ENCODE measurements at regions not wholly inside any gene's neighbourhood (a gene's known extent, or its start where the extent isn't known, plus 50 kb on each side); places are given as distances from the start of the nearest gene placed in this dataset.

- TF ChIP-seq ZNF462 (CRISPR knock-in tag; IDR thresholded peaks at IDR 0.05) = no peak
- no peak for TF ChIP-seq ETS1 (IDR thresholded peaks at IDR 0.05)
- TF ChIP-seq STAT1 (IDR thresholded peaks at IDR 0.05; ENCODE audit: unreplicated experiment) = no peak
Measured at GRCh38 chr5:117182104-117182503, 607.5 kb upstream of the SEMA6A start (continued).

- Histone ChIP-seq H3K4me2 (no peak overlapping the region), H2AFZ (no peak overlapping the region)
- no peak overlapping the region for H3K27ac Mint-ChIP-seq
- TF ChIP-seq POLR2AphosphoS5 (IDR thresholded peaks at IDR 0.05; ENCODE audit: low read depth) (no peak), EZH2 (IDR thresholded peaks at IDR 0.05; ENCODE audit: low read depth, unreplicated experiment) (no peak), NANOG (IDR thresholded peaks at IDR 0.05; ENCODE audit: borderline replicate concordance) (no peak), CTCF (conservative IDR thresholded peaks at IDR 0.05; ENCODE audit: low read depth in 2 of 2) (no peak), ZNF462 (CRISPR knock-in tag; IDR thresholded peaks at IDR 0.05) (no peak)
Measured at GRCh38 chr5:117177302-117177701, 602.7 kb upstream of the SEMA6A start.

More at GRCh38 chr5:117177302-117177701, 602.7 kb upstream of the SEMA6A start:
- H3K9me2 ChIP-seq (ENCODE audit: insufficient read depth) = no peaks in the 10 kb centered on the region
- no peaks in the 10 kb centered on the region for H4K20me1 ChIP-seq (replicated peaks; ENCODE audit: insufficient read depth)
- no peaks in the 10 kb centered on the region for H3K27me3 Mint-ChIP-seq (ENCODE audit: insufficient read depth, low read depth, poor library complexity)
- H3K27ac ChIP-seq (ENCODE audit: low read depth) = no peak overlapping the region
- ATAC-seq (no peak), DNase-seq (ENCODE audit: low spot score) (no peak)
- no peaks in the 10 kb centered on the region for H3K4me1 Mint-ChIP-seq
- H3K4me3 ChIP-seq = no peak overlapping the region
- no peaks in the 10 kb centered on the region for H3F3A ChIP-seq (replicated peaks; ENCODE audit: low read depth)
- no peaks in the 10 kb centered on the region for H3K9me3 Mint-ChIP-seq
- H3K36me3 ChIP-seq (ENCODE audit: insufficient read depth) = no peaks in the 10 kb centered on the region
- no peaks in the 10 kb centered on the region for H3K36me3 Mint-ChIP-seq (ENCODE audit: low read depth)
- no peaks in the 10 kb centered on the region for H3K4me1 ChIP-seq (ENCODE audit: insufficient read depth)
- H3K79me2 ChIP-seq (replicated peaks; ENCODE audit: insufficient read depth) = no peaks in the 10 kb centered on the region
- H3K27me3 ChIP-seq (ENCODE audit: insufficient read depth) = no peaks in the 10 kb centered on the region
- H3K4me3 Mint-ChIP-seq = no peak overlapping the region

All from GM23338 (cell line).